Chondrocyte (in vitro differentiated cells): ENCODE measurements at regions not wholly inside any gene's neighbourhood (a gene's known extent, or its start where the extent isn't known, plus 50 kb on each side); places are given as distances from the start of the nearest gene placed in this dataset.

Experiments
- DNase-seq: peaks from one replicate; pipeline ENCODE4 v3.0.0; 2021; ENCODE audit warnings: mixed read lengths, low spot score
- H3K27ac Mint-ChIP-seq: one replicate; pipeline ENCODE4 v1.8.0; 2021; ENCODE audit warnings: mild to moderate bottlenecking, moderate library complexity, mixed read lengths; ENCODE audit not compliant: unreplicated experiment
- H3K27me3 Mint-ChIP-seq: 2 replicates; pipeline ENCODE4 v1.8.0; 2021; ENCODE audit warnings: low read depth, mixed read lengths
- H3K36me3 Mint-ChIP-seq: 2 replicates; pipeline ENCODE4 v1.8.0; 2021; ENCODE audit warnings: low read depth, mixed read lengths
- H3K4me1 Mint-ChIP-seq: 2 replicates; pipeline ENCODE4 v1.8.0; 2021; ENCODE audit warnings: low read depth, mild to moderate bottlenecking, mixed read lengths
- H3K4me3 Mint-ChIP-seq: one replicate; pipeline ENCODE4 v1.8.0; 2021; ENCODE audit warnings: mild to moderate bottlenecking, moderate library complexity, mixed read lengths; ENCODE audit not compliant: unreplicated experiment
- H3K9me3 Mint-ChIP-seq: 2 replicates; pipeline ENCODE4 v1.8.0; 2021; ENCODE audit warnings: low read depth, mixed read lengths
- CTCF ChIP-seq: fragments of 200-600 bp; sonication (generic); IDR thresholded peaks from 2 replicates; pipeline ENCODE4 v1.5.0; 2021; ENCODE audit warnings: antibody characterized with exemption, mild to moderate bottlenecking, moderate library complexity

DNA sequence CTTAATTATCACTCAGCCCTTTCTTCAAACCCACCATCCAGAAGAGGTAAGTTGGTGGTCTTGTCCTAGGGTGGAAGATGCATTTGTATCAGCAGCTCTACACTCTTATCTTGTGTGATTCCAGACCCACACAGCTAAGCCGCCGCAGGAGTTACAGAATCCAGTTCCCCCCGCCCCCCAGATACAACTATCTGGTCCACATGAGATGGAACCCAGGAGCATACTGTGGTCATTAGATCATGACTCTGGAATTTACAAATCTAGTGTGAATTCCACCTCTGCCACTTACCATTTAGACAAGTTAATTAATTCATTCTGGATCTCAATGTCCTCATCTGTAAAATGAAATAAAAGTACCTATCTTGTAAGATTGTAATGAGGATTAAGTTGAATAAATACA, 486.4 kb downstream of the BCL11A start:
- no peak for DNase-seq
- Mint-ChIP-seq H3K36me3 (no peaks in the 10 kb centered on the region), H3K4me1 (peaks cover 7% of the 10 kb centered on the region), H3K27ac (no peak overlapping the region), H3K27me3 (peaks cover 17% of the 10 kb centered on the region), H3K9me3 (no peaks in the 10 kb centered on the region), H3K4me3 (no peak overlapping the region)
- no peak for TF ChIP-seq CTCF

DNA sequence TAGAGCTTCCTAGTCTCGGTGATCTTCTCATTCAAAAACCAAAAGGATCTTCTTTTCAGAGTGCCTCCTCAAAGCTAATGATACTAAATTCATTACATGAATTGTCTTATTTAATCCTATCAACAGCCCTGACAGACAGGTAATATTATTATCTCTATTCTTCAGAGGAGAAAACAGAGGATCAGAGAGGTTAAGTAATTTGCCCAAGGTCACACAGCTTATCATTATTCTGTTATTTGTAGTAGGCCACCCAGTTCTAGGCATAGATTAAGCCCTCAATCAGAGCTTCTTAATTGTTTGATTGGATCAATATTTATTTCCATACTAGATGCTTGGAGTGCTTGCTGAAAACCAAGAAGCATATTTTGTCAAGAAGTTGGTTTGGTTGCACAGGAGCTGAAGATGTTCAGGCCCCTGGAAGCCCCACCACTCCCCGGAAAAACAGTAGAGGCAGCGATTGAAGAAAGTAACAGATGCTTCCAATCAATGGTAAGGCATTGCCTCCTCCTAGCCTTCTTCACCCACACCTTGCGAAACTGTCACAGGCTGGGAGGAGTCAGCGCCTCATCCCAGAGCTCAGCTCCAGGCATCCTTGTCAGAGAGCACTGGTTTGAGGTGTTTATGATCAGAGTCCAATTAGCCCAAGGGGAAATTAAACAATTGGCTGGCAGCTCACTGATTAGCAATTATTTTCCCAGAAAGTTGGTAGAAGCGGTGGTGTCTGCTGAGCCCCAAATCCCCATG, 487.2 kb downstream of the BCL11A start:
- peaks cover 17% of the 10 kb centered on the region for H3K27me3 Mint-ChIP-seq
- H3K27ac Mint-ChIP-seq: no peak overlapping the region
- no peaks in the 10 kb centered on the region for H3K9me3 Mint-ChIP-seq
- no peak for TF ChIP-seq CTCF
- H3K36me3 Mint-ChIP-seq: no peaks in the 10 kb centered on the region
- no peak for DNase-seq
- peaks cover 7% of the 10 kb centered on the region for H3K4me1 Mint-ChIP-seq
- H3K4me3 Mint-ChIP-seq: no peak overlapping the region

DNA sequence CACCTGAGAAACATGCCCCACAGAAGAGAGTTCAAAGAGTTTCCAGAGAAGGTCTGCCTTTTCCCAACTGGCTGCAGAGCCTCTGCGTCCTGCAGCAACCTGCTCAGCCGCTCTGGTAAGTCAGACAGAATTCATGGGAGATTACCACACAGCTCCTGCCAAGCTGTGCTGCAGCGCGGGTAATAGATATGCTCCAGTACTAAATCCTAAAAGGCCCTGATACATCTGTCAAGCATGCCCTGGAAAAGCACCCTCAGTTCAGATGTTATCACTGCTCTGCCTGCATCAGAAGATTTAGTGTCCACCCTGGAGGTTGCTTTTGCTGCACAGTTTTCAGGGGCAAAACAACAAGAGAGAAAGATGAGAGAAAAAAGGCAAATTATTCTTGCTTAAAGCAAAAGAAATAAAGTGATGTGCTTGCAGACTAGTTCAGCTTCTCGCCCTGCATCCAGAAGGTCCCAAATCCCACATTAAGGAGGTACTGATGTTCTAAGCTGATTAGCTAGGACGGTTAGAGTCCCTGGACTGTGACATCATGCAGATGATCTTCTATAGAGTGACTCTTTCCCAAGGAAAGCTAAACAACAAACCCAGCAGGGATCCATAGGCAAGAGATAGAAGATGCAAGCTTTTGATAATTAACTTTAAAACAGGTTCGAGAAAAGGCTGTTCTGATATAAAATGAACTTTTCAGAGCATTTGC, 488.6 kb downstream of the BCL11A start:
- H3K27ac Mint-ChIP-seq: no peak overlapping the region
- H3K4me1 Mint-ChIP-seq: no peaks in the 10 kb centered on the region
- DNase-seq: no peak
- H3K4me3 Mint-ChIP-seq: no peak overlapping the region
- H3K36me3 Mint-ChIP-seq: no peaks in the 10 kb centered on the region
- TF ChIP-seq CTCF: no peak
- H3K9me3 Mint-ChIP-seq: no peaks in the 10 kb centered on the region
- H3K27me3 Mint-ChIP-seq: peaks cover 11% of the 10 kb centered on the region

DNA sequence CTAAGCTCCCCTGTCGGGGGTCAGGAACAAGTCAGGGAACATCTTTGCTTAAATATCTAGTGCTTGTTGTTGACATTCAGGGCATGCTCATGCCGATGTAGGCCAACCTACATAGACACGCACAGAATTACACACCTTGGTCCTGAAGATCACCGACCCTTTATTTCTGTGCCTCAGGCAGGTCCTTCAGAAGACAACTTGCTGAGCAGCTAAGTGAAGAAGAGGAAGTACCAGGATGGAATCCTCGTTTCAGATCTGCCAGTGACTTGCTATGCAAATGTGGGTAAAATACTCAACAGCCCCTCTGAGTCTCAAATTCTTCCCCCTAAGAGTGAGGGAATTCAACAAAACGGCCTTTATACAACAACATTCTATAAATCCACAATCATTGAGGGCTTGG, 494.7 kb downstream of the BCL11A start:
- Mint-ChIP-seq H3K9me3 (no peaks in the 10 kb centered on the region), H3K4me1 (no peaks in the 10 kb centered on the region), H3K36me3 (no peaks in the 10 kb centered on the region), H3K27me3 (peaks cover 3% of the 10 kb centered on the region), H3K4me3 (no peak overlapping the region), H3K27ac (no peak overlapping the region)
- no peak for TF ChIP-seq CTCF
- no peak for DNase-seq

- Mint-ChIP-seq H3K9me3 (no peaks in the 10 kb centered on the region), H3K4me1 (no peaks in the 10 kb centered on the region), H3K4me3 (no peak overlapping the region), H3K27ac (no peak overlapping the region), H3K27me3 (no peaks in the 10 kb centered on the region), H3K36me3 (no peaks in the 10 kb centered on the region)
- no peak for DNase-seq
- no peak for TF ChIP-seq CTCF
Measured at GRCh38 chr2:60054571-60055340, 498.7 kb downstream of the BCL11A start.
